ENCODE measurements at regions not wholly inside any gene's neighbourhood (a gene's known extent, or its start where the extent isn't known, plus 50 kb on each side); places are given as distances from the start of the nearest gene placed in this dataset.

DNA sequence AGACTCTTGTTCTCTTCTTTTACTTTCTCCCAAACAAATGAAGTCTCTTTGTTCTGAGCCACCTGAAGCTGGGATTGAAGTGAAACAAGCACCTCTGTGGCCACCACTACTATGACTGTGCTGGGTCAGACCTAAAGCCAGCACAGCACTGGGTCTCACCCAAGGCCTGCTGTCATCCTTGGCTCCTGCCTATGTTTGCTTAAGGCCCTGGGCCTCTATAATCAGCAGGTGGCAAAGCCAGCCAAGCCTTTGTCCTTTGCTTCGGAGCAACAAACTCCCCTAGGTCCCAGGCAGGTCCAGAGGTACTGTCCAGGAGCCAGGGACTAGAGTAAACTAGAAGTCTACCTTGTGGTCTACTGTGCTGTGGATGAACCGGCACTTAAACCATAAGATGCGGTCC, 220.6 kb upstream of the ARSJ start:
- TF ChIP-seq, protein P1, sequence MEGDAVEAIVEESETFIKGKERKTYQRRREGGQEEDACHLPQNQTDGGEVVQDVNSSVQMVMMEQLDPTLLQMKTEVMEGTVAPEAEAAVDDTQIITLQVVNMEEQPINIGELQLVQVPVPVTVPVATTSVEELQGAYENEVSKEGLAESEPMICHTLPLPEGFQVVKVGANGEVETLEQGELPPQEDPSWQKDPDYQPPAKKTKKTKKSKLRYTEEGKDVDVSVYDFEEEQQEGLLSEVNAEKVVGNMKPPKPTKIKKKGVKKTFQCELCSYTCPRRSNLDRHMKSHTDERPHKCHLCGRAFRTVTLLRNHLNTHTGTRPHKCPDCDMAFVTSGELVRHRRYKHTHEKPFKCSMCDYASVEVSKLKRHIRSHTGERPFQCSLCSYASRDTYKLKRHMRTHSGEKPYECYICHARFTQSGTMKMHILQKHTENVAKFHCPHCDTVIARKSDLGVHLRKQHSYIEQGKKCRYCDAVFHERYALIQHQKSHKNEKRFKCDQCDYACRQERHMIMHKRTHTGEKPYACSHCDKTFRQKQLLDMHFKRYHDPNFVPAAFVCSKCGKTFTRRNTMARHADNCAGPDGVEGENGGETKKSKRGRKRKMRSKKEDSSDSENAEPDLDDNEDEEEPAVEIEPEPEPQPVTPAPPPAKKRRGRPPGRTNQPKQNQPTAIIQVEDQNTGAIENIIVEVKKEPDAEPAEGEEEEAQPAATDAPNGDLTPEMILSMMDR (conservative IDR thresholded peaks at IDR 0.05; ENCODE audit: low read depth, low read length), result no peak
- TF ChIP-seq EZH2 (IDR thresholded peaks at IDR 0.05; ENCODE audit: borderline replicate concordance, low read depth, low read length, poor library complexity, severe bottlenecking), result no peak
